Coronary artery (tissue), 2 donors: ENCODE measurements at regions not wholly inside any gene's neighbourhood (a gene's known extent, or its start where the extent isn't known, plus 50 kb on each side); places are given as distances from the start of the nearest gene placed in this dataset.
"Not testable (repeated sequence)": the region's sequence is repeated elsewhere in the genome, so short reads cannot be mapped to it uniquely, and the experiment has no call there.

Experiments
- DNase-seq: peaks from one replicate; pipeline ENCODE4 v3.0.0-alpha.2; 2017; ENCODE audit warnings: low spot score
- H3K27ac ChIP-seq, 2 donors: fragments of 200-600 bp; sonication (generic); one replicate each; pipeline ENCODE4 v1.5.1; 2016 to 2019
- H3K4me3 ChIP-seq: fragments of 200-600 bp; sonication (generic); 2 replicates; pipeline ENCODE4 v1.5.1; 2016; ENCODE audit warnings: mild to moderate bottlenecking, moderate library complexity
- TF ChIP-seq, protein P1 (sequence below): fragments of 200-600 bp; sonication (generic); IDR thresholded peaks from one replicate; pipeline ENCODE4 v1.5.1; 2019; ENCODE audit warnings: antibody characterized with exemption

GRCh38 chr12:42003031-42003430 is 141.6 kb downstream of the GXYLT1 start:
- no peak for DNase-seq
- TF ChIP-seq, protein P1, sequence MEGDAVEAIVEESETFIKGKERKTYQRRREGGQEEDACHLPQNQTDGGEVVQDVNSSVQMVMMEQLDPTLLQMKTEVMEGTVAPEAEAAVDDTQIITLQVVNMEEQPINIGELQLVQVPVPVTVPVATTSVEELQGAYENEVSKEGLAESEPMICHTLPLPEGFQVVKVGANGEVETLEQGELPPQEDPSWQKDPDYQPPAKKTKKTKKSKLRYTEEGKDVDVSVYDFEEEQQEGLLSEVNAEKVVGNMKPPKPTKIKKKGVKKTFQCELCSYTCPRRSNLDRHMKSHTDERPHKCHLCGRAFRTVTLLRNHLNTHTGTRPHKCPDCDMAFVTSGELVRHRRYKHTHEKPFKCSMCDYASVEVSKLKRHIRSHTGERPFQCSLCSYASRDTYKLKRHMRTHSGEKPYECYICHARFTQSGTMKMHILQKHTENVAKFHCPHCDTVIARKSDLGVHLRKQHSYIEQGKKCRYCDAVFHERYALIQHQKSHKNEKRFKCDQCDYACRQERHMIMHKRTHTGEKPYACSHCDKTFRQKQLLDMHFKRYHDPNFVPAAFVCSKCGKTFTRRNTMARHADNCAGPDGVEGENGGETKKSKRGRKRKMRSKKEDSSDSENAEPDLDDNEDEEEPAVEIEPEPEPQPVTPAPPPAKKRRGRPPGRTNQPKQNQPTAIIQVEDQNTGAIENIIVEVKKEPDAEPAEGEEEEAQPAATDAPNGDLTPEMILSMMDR: no peak
- no peak overlapping the region for H3K4me3 ChIP-seq
- no peak overlapping the region for H3K27ac ChIP-seq

DNA sequence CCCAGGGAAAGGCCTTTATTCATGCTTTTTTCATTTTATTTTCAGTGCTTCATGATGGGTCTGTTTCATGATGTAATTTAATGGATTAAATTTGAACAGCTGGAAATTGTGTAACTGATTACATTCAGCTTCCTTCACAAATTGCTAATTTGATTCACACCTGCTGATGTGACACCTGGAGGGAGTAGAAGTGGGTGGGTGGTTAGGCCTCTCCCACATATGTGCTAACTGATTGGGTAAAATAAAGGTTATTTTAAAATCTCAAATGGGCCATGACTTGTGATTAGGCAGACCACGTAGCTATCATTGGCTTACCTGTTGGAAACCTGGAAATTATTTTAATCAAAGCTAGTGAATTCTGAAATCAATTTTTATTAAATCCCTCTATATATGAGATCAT is 142.1 kb downstream of the GXYLT1 start:
- DNase-seq: no peak
- TF ChIP-seq, protein P1: no peak
- no peak overlapping the region for H3K4me3 ChIP-seq
- no peak overlapping the region for H3K27ac ChIP-seq

DNA sequence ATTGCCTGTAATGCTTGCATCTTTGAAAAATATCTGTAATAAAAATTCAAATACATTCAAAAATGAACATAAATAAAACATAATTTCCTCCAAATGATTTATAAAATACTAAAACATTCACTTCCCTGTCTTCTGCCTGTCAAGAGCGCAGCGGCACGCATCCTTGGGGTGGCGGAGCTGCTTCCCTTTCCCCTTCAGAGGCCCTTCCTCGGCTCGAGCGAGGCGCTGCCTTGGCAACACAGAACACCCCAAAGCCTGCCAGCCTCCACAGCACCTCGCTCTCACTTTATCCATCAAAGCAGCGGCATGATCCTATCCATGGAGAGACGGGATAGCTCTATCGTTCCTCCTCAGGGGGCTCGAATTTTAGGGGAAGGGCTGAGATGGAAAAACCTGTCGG is 146.2 kb downstream of the GXYLT1 start:
- DNase-seq: no peak
- no peak overlapping the region for H3K4me3 ChIP-seq
- no peak overlapping the region for H3K27ac ChIP-seq
- TF ChIP-seq, protein P1: no peak

DNA sequence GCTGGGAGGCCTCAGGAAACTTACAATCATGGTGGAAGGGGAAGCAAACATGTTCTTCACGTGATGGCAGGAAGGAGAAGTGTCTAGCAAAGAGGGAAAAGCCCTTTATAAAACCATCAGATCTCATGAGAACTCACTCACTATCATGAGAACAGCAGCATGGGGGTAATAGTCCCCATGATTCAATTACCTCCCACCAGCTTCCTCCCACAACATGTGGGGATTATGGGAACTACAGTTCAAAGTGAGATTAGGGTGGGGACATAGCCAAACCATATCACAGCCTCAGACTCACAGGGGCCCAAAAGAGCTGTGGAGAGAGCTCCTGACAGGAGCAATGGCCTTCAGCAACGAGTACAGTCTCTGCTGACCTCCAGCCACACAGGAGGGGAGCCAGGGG is 151.4 kb downstream of the GXYLT1 start:
- DNase-seq: no peak
- H3K27ac ChIP-seq: no peak overlapping the region
- TF ChIP-seq, protein P1: no peak
- no peak overlapping the region for H3K4me3 ChIP-seq

DNA sequence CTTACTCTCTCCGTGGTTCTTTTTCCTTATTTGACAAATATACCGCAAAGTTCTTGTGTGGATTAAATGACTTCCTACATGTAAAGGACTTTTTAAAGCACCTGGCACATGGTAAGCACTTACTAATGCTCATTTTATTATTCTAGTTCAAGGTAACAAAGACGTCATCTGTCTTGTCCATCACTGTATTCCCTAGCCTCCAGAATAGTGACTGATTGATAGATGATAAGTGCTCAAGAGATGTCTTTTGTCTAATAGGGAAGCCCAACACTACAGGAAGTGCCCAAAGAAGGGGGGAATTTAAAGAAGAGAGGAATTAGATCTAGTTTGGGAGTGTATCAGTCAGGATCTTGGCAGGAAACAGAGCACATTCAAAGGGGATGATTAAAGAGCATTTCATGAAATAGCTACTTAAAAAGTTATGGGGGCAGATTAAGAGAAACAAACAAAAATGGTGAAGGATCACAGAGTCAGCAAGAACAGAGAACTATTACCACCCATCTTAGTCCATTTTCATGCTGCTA is 151.9 kb downstream of the GXYLT1 start:
- no peak overlapping the region for H3K4me3 ChIP-seq
- TF ChIP-seq, protein P1: no peak
- H3K27ac ChIP-seq: no peak overlapping the region
- DNase-seq: no peak

DNA sequence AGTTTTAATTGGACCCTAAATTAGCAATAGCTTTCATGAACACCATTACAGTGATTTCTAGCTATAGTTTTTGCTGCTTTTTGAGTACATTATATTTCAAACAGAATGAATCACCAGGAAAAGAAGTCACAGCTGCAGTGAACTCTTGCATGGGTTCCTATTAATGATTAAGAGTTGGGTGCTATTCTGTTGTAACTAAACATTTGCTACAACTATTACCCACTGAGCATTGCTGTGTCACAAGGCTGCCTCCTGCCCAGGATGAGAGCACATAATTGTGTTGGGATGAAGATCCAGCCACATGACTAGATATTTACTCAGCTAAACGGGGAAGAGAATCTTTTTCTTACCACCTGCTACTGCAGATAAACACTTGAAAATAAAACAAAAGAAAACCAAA is 152.7 kb downstream of the GXYLT1 start:
- Histone ChIP-seq H3K4me3 (no peak overlapping the region), H3K27ac (no peak overlapping the region)
- no peak for DNase-seq
- TF ChIP-seq, protein P1: no peak

GRCh38 chr12:41988715-41989114 is 156.0 kb downstream of the GXYLT1 start:
- TF ChIP-seq, protein P1: no peak
- no peak overlapping the region for H3K27ac ChIP-seq
- no peak overlapping the region for H3K4me3 ChIP-seq
- no peak for DNase-seq

DNA sequence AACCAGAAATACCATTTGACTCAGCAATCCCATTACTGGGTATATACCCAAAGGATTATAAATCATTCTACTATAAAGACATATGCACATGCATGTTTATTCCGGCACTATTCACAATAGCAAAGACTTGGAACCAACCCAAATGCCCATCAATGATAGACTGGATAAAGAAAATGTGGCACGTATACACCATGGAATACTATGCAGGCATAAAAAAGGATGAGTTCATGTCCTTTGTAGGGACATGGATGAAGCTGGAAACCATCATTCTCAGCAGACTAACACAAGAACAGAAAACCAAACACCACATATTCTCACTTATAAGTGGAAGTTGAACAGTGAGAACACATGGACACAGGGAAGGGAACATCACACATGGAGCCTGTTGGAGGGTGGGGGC is 158.2 kb downstream of the GXYLT1 start:
- H3K27ac ChIP-seq, H3K4me3 ChIP-seq, DNase-seq: not testable (repeated sequence)
